ENCODE measurements at regions not wholly inside any gene's neighbourhood (a gene's known extent, or its start where the extent isn't known, plus 50 kb on each side); places are given as distances from the start of the nearest gene placed in this dataset.
"Not testable (repeated sequence)": the region's sequence is repeated elsewhere in the genome, so short reads cannot be mapped to it uniquely, and the experiment has no call there.

- H3K4me3 ChIP-seq = no peak overlapping the region
- H3K27me3 ChIP-seq (ENCODE audit: low read depth) = no peaks in the 10 kb centered on the region
- H3K9me3 ChIP-seq = no peaks in the 10 kb centered on the region
- H3K36me3 ChIP-seq (replicated peaks) = no peaks in the 10 kb centered on the region
- DNase-seq (ENCODE audit: low spot score in 2 of 2) = no peak
- H3K4me1 ChIP-seq = no peaks in the 10 kb centered on the region; the same call in 1 of the 2 replicates
- in situ Hi-C loops (cut with MboI; ENCODE audit: low sequenced_read_pairs) = no loop called here
Observed at GRCh38 chr13:81058916-81059290, 718.0 kb upstream of the SPRY2 start.

- H3K9me3 ChIP-seq = no peaks in the 10 kb centered on the region
- no peaks in the 10 kb centered on the region for H3K27me3 ChIP-seq (ENCODE audit: low read depth)
- H3K36me3 ChIP-seq (replicated peaks) = no peaks in the 10 kb centered on the region
- no peaks in the 10 kb centered on the region; the same call in 1 of the 2 replicates for H3K4me1 ChIP-seq
- no peak for DNase-seq (ENCODE audit: low spot score in 2 of 2)
- in situ Hi-C loops (cut with MboI; ENCODE audit: low sequenced_read_pairs) = no loop called here
- H3K4me3 ChIP-seq = no peak overlapping the region
Observed at GRCh38 chr13:81058211-81058915, 717.4 kb upstream of the SPRY2 start.

GRCh38 chr13:81051873-81052272 lies 710.9 kb upstream of the SPRY2 start:
- H3K4me1 ChIP-seq = no peaks in the 10 kb centered on the region
- H3K9me3 ChIP-seq = no peaks in the 10 kb centered on the region
- no peaks in the 10 kb centered on the region for H3K36me3 ChIP-seq (replicated peaks)
- no peak overlapping the region for H3K4me3 ChIP-seq
- no peaks in the 10 kb centered on the region for H3K27me3 ChIP-seq (ENCODE audit: low read depth)
- in situ Hi-C loops (cut with MboI; ENCODE audit: low sequenced_read_pairs) = no loop called here
- DNase-seq (ENCODE audit: low spot score in 2 of 2) = no peak

- Histone ChIP-seq H3K4me1 (no peaks in the 10 kb centered on the region), H3K27me3 (ENCODE audit: low read depth) (no peaks in the 10 kb centered on the region), H3K9me3 (no peaks in the 10 kb centered on the region), H3K4me3 (no peak overlapping the region), H3K36me3 (replicated peaks) (no peaks in the 10 kb centered on the region)
- DNase-seq (ENCODE audit: low spot score in 2 of 2) = no peak
- in situ Hi-C loops (cut with MboI; ENCODE audit: low sequenced_read_pairs) = no loop called here
Observed at GRCh38 chr13:81048026-81048461, 707.1 kb upstream of the SPRY2 start.

GRCh38 chr13:81041761-81042160 lies 700.8 kb upstream of the SPRY2 start:
- Histone ChIP-seq H3K36me3 (replicated peaks) (no peaks in the 10 kb centered on the region), H3K27me3 (ENCODE audit: low read depth) (no peaks in the 10 kb centered on the region), H3K4me3 (no peak overlapping the region), H3K4me1 (no peaks in the 10 kb centered on the region), H3K9me3 (no peaks in the 10 kb centered on the region)
- DNase-seq (ENCODE audit: low spot score in 2 of 2) = no peak
- in situ Hi-C loops (cut with MboI; ENCODE audit: low sequenced_read_pairs) = no loop called here

- in situ Hi-C loops (cut with MboI; ENCODE audit: low sequenced_read_pairs) = no loop called here
- Histone ChIP-seq H3K4me1 (no peaks in the 10 kb centered on the region), H3K36me3 (replicated peaks) (no peaks in the 10 kb centered on the region), H3K4me3 (no peak overlapping the region), H3K27me3 (ENCODE audit: low read depth) (no peaks in the 10 kb centered on the region), H3K9me3 (no peaks in the 10 kb centered on the region)
- no peak for DNase-seq (ENCODE audit: low spot score in 2 of 2)
Observed at GRCh38 chr13:81031996-81032395, 691.1 kb upstream of the SPRY2 start.

GRCh38 chr13:81025091-81025490 lies 684.2 kb upstream of the SPRY2 start:
- Histone ChIP-seq H3K27me3 (ENCODE audit: low read depth) (no peaks in the 10 kb centered on the region), H3K9me3 (no peaks in the 10 kb centered on the region), H3K4me3 (no peak overlapping the region), H3K4me1 (no peaks in the 10 kb centered on the region), H3K36me3 (replicated peaks) (no peaks in the 10 kb centered on the region)
- in situ Hi-C loops (cut with MboI; ENCODE audit: low sequenced_read_pairs) = no loop called here
- DNase-seq (ENCODE audit: low spot score in 2 of 2) = no peak

- Histone ChIP-seq H3K36me3 (replicated peaks) (no peaks in the 10 kb centered on the region), H3K4me1 (no peaks in the 10 kb centered on the region), H3K27me3 (ENCODE audit: low read depth) (no peaks in the 10 kb centered on the region), H3K9me3 (no peaks in the 10 kb centered on the region), H3K4me3 (no peak overlapping the region)
- in situ Hi-C loops (cut with MboI; ENCODE audit: low sequenced_read_pairs) = no loop called here
- DNase-seq (ENCODE audit: low spot score in 2 of 2) = no peak
Observed at GRCh38 chr13:81021284-81021840, 680.4 kb upstream of the SPRY2 start.

GRCh38 chr13:81020010-81020409 lies 679.1 kb upstream of the SPRY2 start:
- Histone ChIP-seq H3K9me3 (no peaks in the 10 kb centered on the region), H3K36me3 (replicated peaks) (no peaks in the 10 kb centered on the region), H3K4me1 (no peaks in the 10 kb centered on the region), H3K27me3 (ENCODE audit: low read depth) (no peaks in the 10 kb centered on the region), H3K4me3 (no peak overlapping the region)
- in situ Hi-C loops (cut with MboI; ENCODE audit: low sequenced_read_pairs) = no loop called here
- no peak for DNase-seq (ENCODE audit: low spot score in 2 of 2)

GRCh38 chr13:81018936-81019335 lies 678.0 kb upstream of the SPRY2 start:
- Histone ChIP-seq H3K9me3 (no peaks in the 10 kb centered on the region), H3K4me3 (no peak overlapping the region), H3K36me3 (replicated peaks) (no peaks in the 10 kb centered on the region), H3K4me1 (no peaks in the 10 kb centered on the region), H3K27me3 (ENCODE audit: low read depth) (no peaks in the 10 kb centered on the region)
- in situ Hi-C loops (cut with MboI; ENCODE audit: low sequenced_read_pairs) = no loop called here
- DNase-seq (ENCODE audit: low spot score in 2 of 2) = no peak

GRCh38 chr13:81017513-81018152 lies 676.7 kb upstream of the SPRY2 start:
- in situ Hi-C loops (cut with MboI; ENCODE audit: low sequenced_read_pairs) = no loop called here
- no peaks in the 10 kb centered on the region for H3K36me3 ChIP-seq (replicated peaks)
- no peaks in the 10 kb centered on the region for H3K4me1 ChIP-seq
- no peak overlapping the region for H3K4me3 ChIP-seq
- no peaks in the 10 kb centered on the region for H3K9me3 ChIP-seq
- H3K27me3 ChIP-seq (ENCODE audit: low read depth) = no peaks in the 10 kb centered on the region
- DNase-seq (ENCODE audit: low spot score in 2 of 2) = peak in 1 of 2 experiments; percentile 49

- in situ Hi-C loops (cut with MboI; ENCODE audit: low sequenced_read_pairs) = no loop called here
- no peak for DNase-seq (ENCODE audit: low spot score in 2 of 2)
- H3K9me3 ChIP-seq = no peaks in the 10 kb centered on the region
- H3K4me1 ChIP-seq = no peaks in the 10 kb centered on the region
- H3K4me3 ChIP-seq = no peak overlapping the region
- no peaks in the 10 kb centered on the region for H3K36me3 ChIP-seq (replicated peaks)
- H3K27me3 ChIP-seq (ENCODE audit: low read depth) = no peaks in the 10 kb centered on the region
Observed at GRCh38 chr13:81012031-81012430, 671.1 kb upstream of the SPRY2 start.

- no peaks in the 10 kb centered on the region for H3K4me1 ChIP-seq
- H3K36me3 ChIP-seq (replicated peaks) = no peaks in the 10 kb centered on the region
- in situ Hi-C loops (cut with MboI; ENCODE audit: low sequenced_read_pairs) = no loop called here
- H3K9me3 ChIP-seq = no peaks in the 10 kb centered on the region
- DNase-seq (ENCODE audit: low spot score in 2 of 2) = no peak
- no peak overlapping the region for H3K4me3 ChIP-seq
- no peaks in the 10 kb centered on the region; the same call in 1 of the 2 replicates for H3K27me3 ChIP-seq (ENCODE audit: low read depth)
Observed at GRCh38 chr13:81001828-81002385, 661.0 kb upstream of the SPRY2 start.

GRCh38 chr13:80998603-80999002 lies 657.7 kb upstream of the SPRY2 start:
- DNase-seq (ENCODE audit: low spot score in 2 of 2); H3K9me3 ChIP-seq; H3K36me3 ChIP-seq (replicated peaks); H3K4me3 ChIP-seq; H3K4me1 ChIP-seq; in situ Hi-C loops (cut with MboI; ENCODE audit: low sequenced_read_pairs); H3K27me3 ChIP-seq (ENCODE audit: low read depth): not testable (repeated sequence)

Data from HAP-1 (cell line).